ENCODE measurements at regions not wholly inside any gene's neighbourhood (a gene's known extent, or its start where the extent isn't known, plus 50 kb on each side); places are given as distances from the start of the nearest gene placed in this dataset.

DNA sequence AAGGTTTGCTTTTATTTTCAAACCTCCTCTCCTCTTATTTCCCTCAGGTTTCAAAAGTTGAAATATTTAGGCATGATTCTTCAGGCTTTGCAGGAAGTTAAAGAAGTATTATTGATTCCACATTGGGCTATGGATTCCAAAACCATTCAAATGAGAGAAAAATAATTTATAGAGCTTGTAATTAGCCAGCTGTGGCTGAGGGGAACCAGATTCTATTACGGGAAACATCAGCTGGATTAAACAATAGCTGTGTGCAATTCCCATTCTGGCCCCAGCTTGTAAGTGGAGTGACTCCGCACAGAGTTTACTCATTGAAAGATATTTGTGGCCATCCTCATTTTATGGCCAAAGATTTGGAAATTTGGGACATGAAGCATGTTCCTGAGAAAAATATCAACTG, 77.0 kb upstream of the PHYHIPL start (continued):
- TF ChIP-seq, protein P1, sequence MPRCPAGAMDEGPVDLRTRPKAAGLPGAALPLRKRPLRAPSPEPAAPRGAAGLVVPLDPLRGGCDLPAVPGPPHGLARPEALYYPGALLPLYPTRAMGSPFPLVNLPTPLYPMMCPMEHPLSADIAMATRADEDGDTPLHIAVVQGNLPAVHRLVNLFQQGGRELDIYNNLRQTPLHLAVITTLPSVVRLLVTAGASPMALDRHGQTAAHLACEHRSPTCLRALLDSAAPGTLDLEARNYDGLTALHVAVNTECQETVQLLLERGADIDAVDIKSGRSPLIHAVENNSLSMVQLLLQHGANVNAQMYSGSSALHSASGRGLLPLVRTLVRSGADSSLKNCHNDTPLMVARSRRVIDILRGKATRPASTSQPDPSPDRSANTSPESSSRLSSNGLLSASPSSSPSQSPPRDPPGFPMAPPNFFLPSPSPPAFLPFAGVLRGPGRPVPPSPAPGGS (IDR thresholded peaks at IDR 0.05; ENCODE audit: borderline replicate concordance, insufficient read depth, low read depth, low read length, poor library complexity, severe bottlenecking), result no peak
- TF ChIP-seq YY1 (IDR thresholded peaks at IDR 0.05; ENCODE audit: low read depth, low read length) (no peak), ZNF274 (IDR thresholded peaks at IDR 0.05; ENCODE audit: insufficient read depth, insufficient read length) (no peak), PAX8 (IDR thresholded peaks at IDR 0.05) (no peak), PAX5 (IDR thresholded peaks at IDR 0.05; ENCODE audit: borderline replicate concordance, low read depth, low read length) (no peak)

DNA sequence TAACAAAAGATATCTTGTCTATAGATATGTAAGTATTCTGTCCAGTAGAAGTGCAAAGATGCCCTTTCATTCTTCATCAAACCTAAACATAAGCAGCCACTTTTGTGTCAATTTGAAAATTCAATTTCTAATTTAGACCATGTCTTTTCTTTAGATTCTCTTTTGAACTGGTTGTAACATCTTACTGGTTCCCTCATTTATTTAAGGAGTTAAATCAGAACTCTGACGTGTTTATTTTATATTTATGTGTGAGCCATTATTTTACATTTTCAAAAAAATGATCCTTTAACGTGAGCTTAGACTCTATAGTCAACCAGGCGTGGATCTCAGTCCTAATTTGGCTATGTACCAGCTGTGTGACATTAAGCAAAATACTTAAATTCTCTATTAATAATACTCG, 74.0 kb upstream of the PHYHIPL start:
- ChIA-PET SMC1A (ENCODE audit: uncharacterized antibody, unreplicated experiment) (interaction anchor here (0.9 to 13.1 kb wide), 4 partner anchors 19 to 63 kb away, joined by 3 to 328 read pairs (median 54); no protein-coding TSS in a partner anchor), CTCF (interaction anchor here (1.0 kb wide), 1 partner anchor 10 kb away, joined by 4 read pairs; no protein-coding TSS in a partner anchor), POLR2A (interaction anchor here (0.7 kb wide), 1 partner anchor 34 kb away, joined by 3 read pairs; no protein-coding TSS in a partner anchor), RAD21 (ENCODE audit: unreplicated experiment) (no interaction called here)
- FAIRE-seq, result peak; percentile 44
- intact Hi-C loops (cut with micrococcal nuclease; ENCODE audit: unreplicated experiment) (no loop called here), in situ Hi-C loops (cut with MboI) (no loop called here)
- Histone ChIP-seq H3K9ac (ENCODE audit: control insufficient read depth, insufficient read depth, low read length) (no peak overlapping the region), H3K27ac (ENCODE audit: control insufficient read depth, insufficient read depth) (no peak overlapping the region), H3K4me1 (ENCODE audit: control insufficient read depth, insufficient read depth, low read length) (no peaks in the 10 kb centered on the region), H2AFZ (ENCODE audit: control insufficient read depth, low read depth, low read length) (no peak overlapping the region), H3K4me3 (no peak overlapping the region), H3K9me3 (replicated peaks; ENCODE audit: control insufficient read depth, insufficient read depth, low read length) (no peaks in the 10 kb centered on the region), H4K20me1 (ENCODE audit: control insufficient read depth, insufficient read depth) (no peaks in the 10 kb centered on the region), H3K36me3 (ENCODE audit: control insufficient read depth in 2 of 2, insufficient read depth in 2 of 2, low read length in 1 of 2) (no peaks in the 10 kb centered on the region), H3K79me2 (ENCODE audit: control insufficient read depth, insufficient read depth, low read length) (no peaks in the 10 kb centered on the region), H3K27me3 (replicated peaks in 1 of 2; ENCODE audit: control insufficient read depth in 2 of 2, insufficient read depth in 2 of 2, low read length in 1 of 2) (no peaks in the 10 kb centered on the region), H3K4me2 (ENCODE audit: control insufficient read depth, insufficient read depth) (no peak overlapping the region)
- WGBS (ENCODE audit: insufficient coverage, insufficient replicate concordance, low lambda C conversion rate, missing lambda C conversion rate), result 26% methylated on average over 4 of the region's 4 CpGs
- ATAC-seq, result no peak
- no peak for DNase-seq (ENCODE audit: low read depth, low spot score)
- TF ChIP-seq PAX8 (IDR thresholded peaks at IDR 0.05) (no peak), SRF (IDR thresholded peaks at IDR 0.05; ENCODE audit: low read depth in 2 of 2, low read length in 2 of 2) (no peak), WRNIP1 (IDR thresholded peaks at IDR 0.05; ENCODE audit: borderline replicate concordance, low read depth, low read length) (no peak), SMARCA5 (IDR thresholded peaks at IDR 0.05) (no peak), BRCA1 (IDR thresholded peaks at IDR 0.05; ENCODE audit: low read depth, low read length) (no peak), SUZ12 (IDR thresholded peaks at IDR 0.05; ENCODE audit: unreplicated experiment) (no peak), ZNF274 (IDR thresholded peaks at IDR 0.05; ENCODE audit: insufficient read depth, insufficient read length) (no peak)
- TF ChIP-seq, protein P2, sequence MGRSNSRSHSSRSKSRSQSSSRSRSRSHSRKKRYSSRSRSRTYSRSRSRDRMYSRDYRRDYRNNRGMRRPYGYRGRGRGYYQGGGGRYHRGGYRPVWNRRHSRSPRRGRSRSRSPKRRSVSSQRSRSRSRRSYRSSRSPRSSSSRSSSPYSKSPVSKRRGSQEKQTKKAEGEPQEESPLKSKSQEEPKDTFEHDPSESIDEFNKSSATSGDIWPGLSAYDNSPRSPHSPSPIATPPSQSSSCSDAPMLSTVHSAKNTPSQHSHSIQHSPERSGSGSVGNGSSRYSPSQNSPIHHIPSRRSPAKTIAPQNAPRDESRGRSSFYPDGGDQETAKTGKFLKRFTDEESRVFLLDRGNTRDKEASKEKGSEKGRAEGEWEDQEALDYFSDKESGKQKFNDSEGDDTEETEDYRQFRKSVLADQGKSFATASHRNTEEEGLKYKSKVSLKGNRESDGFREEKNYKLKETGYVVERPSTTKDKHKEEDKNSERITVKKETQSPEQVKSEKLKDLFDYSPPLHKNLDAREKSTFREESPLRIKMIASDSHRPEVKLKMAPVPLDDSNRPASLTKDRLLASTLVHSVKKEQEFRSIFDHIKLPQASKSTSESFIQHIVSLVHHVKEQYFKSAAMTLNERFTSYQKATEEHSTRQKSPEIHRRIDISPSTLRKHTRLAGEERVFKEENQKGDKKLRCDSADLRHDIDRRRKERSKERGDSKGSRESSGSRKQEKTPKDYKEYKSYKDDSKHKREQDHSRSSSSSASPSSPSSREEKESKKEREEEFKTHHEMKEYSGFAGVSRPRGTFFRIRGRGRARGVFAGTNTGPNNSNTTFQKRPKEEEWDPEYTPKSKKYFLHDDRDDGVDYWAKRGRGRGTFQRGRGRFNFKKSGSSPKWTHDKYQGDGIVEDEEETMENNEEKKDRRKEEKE (IDR thresholded peaks at IDR 0.05), result no peak
- TF ChIP-seq, protein P3, sequence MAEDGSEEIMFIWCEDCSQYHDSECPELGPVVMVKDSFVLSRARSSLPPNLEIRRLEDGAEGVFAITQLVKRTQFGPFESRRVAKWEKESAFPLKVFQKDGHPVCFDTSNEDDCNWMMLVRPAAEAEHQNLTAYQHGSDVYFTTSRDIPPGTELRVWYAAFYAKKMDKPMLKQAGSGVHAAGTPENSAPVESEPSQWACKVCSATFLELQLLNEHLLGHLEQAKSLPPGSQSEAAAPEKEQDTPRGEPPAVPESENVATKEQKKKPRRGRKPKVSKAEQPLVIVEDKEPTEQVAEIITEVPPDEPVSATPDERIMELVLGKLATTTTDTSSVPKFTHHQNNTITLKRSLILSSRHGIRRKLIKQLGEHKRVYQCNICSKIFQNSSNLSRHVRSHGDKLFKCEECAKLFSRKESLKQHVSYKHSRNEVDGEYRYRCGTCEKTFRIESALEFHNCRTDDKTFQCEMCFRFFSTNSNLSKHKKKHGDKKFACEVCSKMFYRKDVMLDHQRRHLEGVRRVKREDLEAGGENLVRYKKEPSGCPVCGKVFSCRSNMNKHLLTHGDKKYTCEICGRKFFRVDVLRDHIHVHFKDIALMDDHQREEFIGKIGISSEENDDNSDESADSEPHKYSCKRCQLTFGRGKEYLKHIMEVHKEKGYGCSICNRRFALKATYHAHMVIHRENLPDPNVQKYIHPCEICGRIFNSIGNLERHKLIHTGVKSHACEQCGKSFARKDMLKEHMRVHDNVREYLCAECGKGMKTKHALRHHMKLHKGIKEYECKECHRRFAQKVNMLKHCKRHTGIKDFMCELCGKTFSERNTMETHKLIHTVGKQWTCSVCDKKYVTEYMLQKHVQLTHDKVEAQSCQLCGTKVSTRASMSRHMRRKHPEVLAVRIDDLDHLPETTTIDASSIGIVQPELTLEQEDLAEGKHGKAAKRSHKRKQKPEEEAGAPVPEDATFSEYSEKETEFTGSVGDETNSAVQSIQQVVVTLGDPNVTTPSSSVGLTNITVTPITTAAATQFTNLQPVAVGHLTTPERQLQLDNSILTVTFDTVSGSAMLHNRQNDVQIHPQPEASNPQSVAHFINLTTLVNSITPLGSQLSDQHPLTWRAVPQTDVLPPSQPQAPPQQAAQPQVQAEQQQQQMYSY (CRISPR knock-in tag; IDR thresholded peaks at IDR 0.05), result no peak
- no TSS peak for BruUV-seq (replicated peaks)

Data from GM12878 (cell line).